GM12878 (cell line): ENCODE measurements at regions not wholly inside any gene's neighbourhood (a gene's known extent, or its start where the extent isn't known, plus 50 kb on each side); places are given as distances from the start of the nearest gene placed in this dataset.

Experiments used
- ATAC-seq: fragments of 200-7000 bp; cut with Tn5 transposase; 3 replicates; pipeline ENCODE4 v1.9.1; 2020; ENCODE audit warnings: mild to moderate bottlenecking, moderate library complexity
- BruUV-seq: library from RNA; stranded (reverse); fragments of 400-500 nt; replicated peaks from 2 replicates; lab custom pipeline; 2021; lab: Mats Ljungman, UMichigan
- CTCF ChIA-PET: fragments of 300-600 bp; sonication (Branson Sonifier 250); formaldehyde crosslinking; extraction: SDS; loops from one replicate; lab custom pipeline; 2021; ENCODE audit warnings: inconsistent platforms; lab: Yijun Ruan, JAX
- POLR2A ChIA-PET: fragments of 350-600 bp; formaldehyde crosslinking; extraction: SDS; loops from one replicate; lab custom pipeline; 2021; ENCODE audit warnings: inconsistent platforms; lab: Charles Lee
- RAD21 ChIA-PET: fragments of 300-600 bp; sonication (Branson Sonifier 250); formaldehyde crosslinking; loops from one replicate; lab custom pipeline; 2023; ENCODE audit warnings: antibody characterized with exemption; ENCODE audit not compliant: unreplicated experiment; lab: Charles Lee
- SMC1A ChIA-PET: fragments of 300-600 bp; sonication (Branson Sonifier 250); formaldehyde crosslinking; loops from one replicate; lab custom pipeline; 2023; ENCODE audit not compliant: unreplicated experiment, uncharacterized antibody; lab: Charles Lee
- DNase-seq: peaks from one replicate; pipeline ENCODE4 v3.0.0-alpha.2; 2011; ENCODE audit warnings: low read depth, low spot score
- FAIRE-seq: peaks from 3 replicates; lab custom pipeline; 2011; peaks lifted over from hg19 to GRCh38; lab: Jason Lieb, UNC
- H2AFZ ChIP-seq: 2 replicates; pipeline ENCODE4 v1.6.0; 2011; ENCODE audit warnings: low read depth, low read length, control low read depth; ENCODE audit not compliant: control insufficient read depth
- H3K27ac ChIP-seq: 2 replicates; pipeline ENCODE4 v1.5.1; 2011; ENCODE audit warnings: control low read depth; ENCODE audit not compliant: control insufficient read depth, insufficient read depth
- H3K27me3 ChIP-seq, 2 experiments: replicated peaks in 1 of 2; 2 replicates each; pipeline versions ENCODE4 v1.6.0 to v1.6.1; 2011; ENCODE audit warnings: low read length in 1 of 2; ENCODE audit not compliant: control insufficient read depth in 2 of 2, insufficient read depth in 2 of 2
- H3K36me3 ChIP-seq, 2 experiments: 2 replicates each; pipeline ENCODE4 v1.5.1; 2011; ENCODE audit warnings: low read length in 1 of 2; ENCODE audit not compliant: control insufficient read depth in 2 of 2, insufficient read depth in 2 of 2
- H3K4me1 ChIP-seq: 2 replicates; pipeline ENCODE4 v1.6.1; 2011; ENCODE audit warnings: mild to moderate bottlenecking, low read length, moderate library complexity, mixed read lengths; ENCODE audit not compliant: control insufficient read depth, insufficient read depth
- H3K4me2 ChIP-seq: 2 replicates; pipeline ENCODE4 v1.6.0; 2011; ENCODE audit warnings: control low read depth; ENCODE audit not compliant: control insufficient read depth, insufficient read depth
- H3K4me3 ChIP-seq: fragments of 200-600 bp; sonication (generic); 2 replicates; pipeline ENCODE4 v1.5.1; 2016
- H3K79me2 ChIP-seq: 2 replicates; pipeline ENCODE4 v1.6.0; 2011; ENCODE audit warnings: low read length; ENCODE audit not compliant: control insufficient read depth, insufficient read depth
- H3K9ac ChIP-seq: 2 replicates; pipeline ENCODE4 v1.8.0; 2011; ENCODE audit warnings: low read length, control low read depth, mixed read lengths; ENCODE audit not compliant: control insufficient read depth, insufficient read depth
- H3K9me3 ChIP-seq: replicated peaks from 3 replicates; pipeline ENCODE4 v1.5.1; 2011; ENCODE audit warnings: mild to moderate bottlenecking, low read length; ENCODE audit not compliant: control insufficient read depth, insufficient read depth
- H4K20me1 ChIP-seq: 2 replicates; pipeline ENCODE4 v1.6.0; 2011; ENCODE audit not compliant: control insufficient read depth, insufficient read depth
- BACH1 ChIP-seq: fragments of 450-650 bp; IDR thresholded peaks from 2 replicates; pipeline ENCODE4 v1.6.1; 2017; ENCODE audit warnings: mild to moderate bottlenecking, borderline replicate concordance
- E4F1 ChIP-seq: fragments of 450-650 bp; IDR thresholded peaks from 2 replicates; pipeline ENCODE4 v1.6.1; 2018; ENCODE audit warnings: borderline replicate concordance, mild to moderate bottlenecking; ENCODE audit not compliant: partially characterized antibody
- IRF4 ChIP-seq: IDR thresholded peaks from 2 replicates; pipeline ENCODE4 v1.6.1; 2011; ENCODE audit warnings: low read depth, low read length
- IRF5 ChIP-seq: fragments of 450-650 bp; IDR thresholded peaks from 2 replicates; pipeline ENCODE4 v1.6.1; 2017; ENCODE audit warnings: borderline replicate concordance
- KAT2A ChIP-seq: conservative IDR thresholded peaks from 2 replicates; pipeline ENCODE4 v1.6.1; 2011; ENCODE audit warnings: low read depth, low read length; ENCODE audit not compliant: control insufficient read depth
- LARP7 ChIP-seq: fragments of 450-650 bp; IDR thresholded peaks from 2 replicates; pipeline ENCODE4 v1.6.1; 2017; ENCODE audit warnings: mild to moderate bottlenecking
- MEF2A ChIP-seq: IDR thresholded peaks from 2 replicates; pipeline ENCODE4 v1.6.1; 2011; ENCODE audit warnings: low read depth, mild to moderate bottlenecking, low read length, moderate library complexity; ENCODE audit not compliant: insufficient read depth
- MXI1 ChIP-seq: fragments of 150-350 bp; IDR thresholded peaks from 2 replicates; pipeline ENCODE4 v1.6.1; 2011; ENCODE audit warnings: low read depth, mild to moderate bottlenecking, inconsistent platforms, low read length, improper control_type of control experiment
- MYC ChIP-seq: IDR thresholded peaks from 2 replicates; pipeline ENCODE4 v1.6.1; 2011; ENCODE audit warnings: mild to moderate bottlenecking, low read length, moderate library complexity, inconsistent platforms; ENCODE audit not compliant: insufficient read depth, insufficient replicate concordance, insufficient read length, severe bottlenecking
- NR2C2 ChIP-seq: IDR thresholded peaks from 2 replicates; pipeline ENCODE4 v1.6.1; 2011; ENCODE audit warnings: borderline replicate concordance, low read depth; ENCODE audit not compliant: control insufficient read depth, insufficient read length
- RBBP5 ChIP-seq: fragments of 200-600 bp; sonication (generic); conservative IDR thresholded peaks from 2 replicates; pipeline ENCODE4 v1.6.1; 2016
- RCOR1 ChIP-seq: conservative IDR thresholded peaks from 2 replicates; pipeline ENCODE4 v1.6.1; 2012; ENCODE audit warnings: low read depth, low read length, improper control_type of control experiment
- SIN3A ChIP-seq: IDR thresholded peaks from 2 replicates; pipeline ENCODE4 v1.6.1; 2012; ENCODE audit warnings: low read depth, low read length, improper control_type of control experiment
- SMC3 ChIP-seq: IDR thresholded peaks from 2 replicates; pipeline ENCODE4 v1.6.1; 2011; ENCODE audit warnings: low read length, improper control_type of control experiment, borderline replicate concordance
- SREBF2 ChIP-seq: IDR thresholded peaks from 2 replicates; pipeline ENCODE4 v1.6.1; 2012; ENCODE audit warnings: mild to moderate bottlenecking, low read length
- USF2 ChIP-seq: IDR thresholded peaks from 2 replicates; pipeline ENCODE4 v1.6.1; 2011; ENCODE audit warnings: low read depth, low read length, improper control_type of control experiment, borderline replicate concordance
- ZNF207 ChIP-seq: fragments of 450-650 bp; IDR thresholded peaks from 2 replicates; pipeline ENCODE4 v1.6.1; 2014; ENCODE audit warnings: antibody characterized with exemption, mild to moderate bottlenecking, borderline replicate concordance
- ZNF24 ChIP-seq: fragments of 450-650 bp; IDR thresholded peaks from 2 replicates; pipeline ENCODE4 v1.6.1; 2017; ENCODE audit warnings: antibody characterized with exemption, mild to moderate bottlenecking
- ZNF274 ChIP-seq: IDR thresholded peaks from one replicate; pipeline ENCODE4 v1.8.0; 2011; ENCODE audit not compliant: insufficient read length, insufficient read depth
- WGBS: methylation state at CpG from one replicate; pipeline ENCODE4 v1.1.6; 2016; ENCODE audit warnings: low lambda C conversion rate; ENCODE audit not compliant: insufficient replicate concordance, insufficient coverage; ENCODE audit errors: missing lambda C conversion rate; 5-methylcytosine and 5-hydroxymethylcytosine counted together
- in situ Hi-C: fragments of 300-500 bp; cut with MboI; formaldehyde crosslinking; loops from 9 replicates; pipeline ENCODE4 v1.14.3; 2018; ENCODE audit warnings: mixed read lengths
- intact Hi-C: fragments of 100-400 bp; cut with micrococcal nuclease; formaldehyde crosslinking; loops from one replicate; pipeline ENCODE4 v1.14.2; 2022; ENCODE audit not compliant: unreplicated experiment

- no peak for TF ChIP-seq E4F1
- TF ChIP-seq SIN3A = no peak
- TF ChIP-seq NR2C2 = no peak
- TF ChIP-seq USF2 = no peak
- TF ChIP-seq IRF4 = no peak
- TF ChIP-seq BACH1 = no peak
- TF ChIP-seq ZNF274 = no peak
- no peak for TF ChIP-seq LARP7
- TF ChIP-seq RBBP5 = no peak
Observed at GRCh38 chr10:101284101-101284743, 55.0 kb upstream of the LBX1 start (continued).

GRCh38 chr10:101284744-101285463 is 55.6 kb upstream of the LBX1 start:
- BruUV-seq = no TSS peak
- ChIA-PET RAD21 (no interaction called here), SMC1A (no interaction called here), CTCF (interaction anchor here (1.0 to 1.1 kb wide), 2 partner anchors 9 to 72 kb away, joined by 3 read pairs; no protein-coding TSS in a partner anchor), POLR2A (no interaction called here)
- Histone ChIP-seq H3K4me2 (no peak overlapping the region), H3K9ac (no peak overlapping the region), H3K27ac (no peak overlapping the region), H4K20me1 (no peaks in the 10 kb centered on the region), H3K4me3 (no peak overlapping the region), H2AFZ (no peak overlapping the region), H3K79me2 (no peaks in the 10 kb centered on the region), H3K4me1 (no peaks in the 10 kb centered on the region), H3K36me3 (no peaks in the 10 kb centered on the region), H3K9me3 (no peaks in the 10 kb centered on the region), H3K27me3 (peaks cover 11 to 16% of the 10 kb centered on the region in 2 experiments)
- WGBS = 13% methylated on average over 7 of the region's 7 CpGs
- in situ Hi-C loops (no loop called here), intact Hi-C loops (no loop called here)
- no peak for ATAC-seq
- FAIRE-seq = no peak
- no peak for TF ChIP-seq MYC
- no peak for TF ChIP-seq SMC3
- TF ChIP-seq MEF2A = no peak
- TF ChIP-seq NR2C2 = no peak
- no peak for TF ChIP-seq SREBF2
- no peak for TF ChIP-seq IRF5
- TF ChIP-seq IRF4 = no peak
- TF ChIP-seq MXI1 = no peak
- no peak for TF ChIP-seq RCOR1
- TF ChIP-seq ZNF207 = no peak
- no peak for TF ChIP-seq KAT2A
- no peak for TF ChIP-seq ZNF24
- DNase-seq = no peak
